GM19452 (cell line): ENCODE measurements at regions not wholly inside any gene's neighbourhood (a gene's known extent, or its start where the extent isn't known, plus 50 kb on each side); places are given as distances from the start of the nearest gene placed in this dataset.
"Not testable (repeated sequence)": the region's sequence is repeated elsewhere in the genome, so short reads cannot be mapped to it uniquely, and the experiment has no call there.

Experiments
- ATAC-seq: cut with Tn5 transposase; IDR thresholded peaks from one replicate; pipeline ENCODE4 v1.9.1; 2021; ENCODE audit not compliant: unreplicated experiment

DNA sequence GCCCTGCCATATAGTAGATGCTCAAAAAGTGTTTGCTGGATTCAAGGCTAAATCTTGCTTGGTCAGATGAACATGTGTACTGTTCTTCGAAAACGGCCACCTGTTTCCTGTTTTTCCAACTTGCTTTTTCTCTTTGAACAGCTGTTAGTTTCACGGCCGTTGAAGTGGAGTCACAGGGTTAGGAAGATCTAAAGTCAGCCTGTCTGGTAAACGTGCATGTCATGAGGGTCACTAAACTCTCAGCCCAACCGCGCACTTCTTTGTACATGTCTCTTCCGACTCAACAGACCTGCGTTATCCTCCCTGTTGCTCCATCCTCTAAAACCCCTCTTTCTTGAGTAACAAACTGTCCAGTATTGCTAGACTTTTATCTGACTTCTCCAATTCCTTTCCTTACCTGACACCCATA lies 93.2 kb upstream of the MAN1A1 start:
- ATAC-seq = peak; percentile 43

DNA sequence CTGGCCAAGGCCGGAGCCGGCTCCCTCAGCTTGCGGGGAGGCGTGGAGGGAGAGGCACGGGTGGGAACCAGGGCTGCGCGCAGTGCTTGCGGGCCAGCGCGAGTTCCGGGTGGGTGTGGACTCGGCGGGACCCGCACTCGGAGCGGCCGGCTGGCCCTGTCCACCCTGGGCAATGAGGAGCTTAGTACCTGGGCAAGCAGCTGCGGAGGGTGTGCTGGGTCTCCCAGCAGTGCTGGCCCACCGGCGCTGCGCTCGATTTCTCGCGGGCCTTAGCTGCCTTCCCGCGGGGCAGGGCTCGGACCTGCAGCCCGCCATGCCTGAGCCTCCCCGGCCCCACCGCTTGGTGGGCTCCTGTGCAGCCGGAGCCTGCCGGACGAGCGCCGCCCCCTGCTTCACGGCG lies 91.4 kb upstream of the MAN1A1 start:
- ATAC-seq = no peak

DNA sequence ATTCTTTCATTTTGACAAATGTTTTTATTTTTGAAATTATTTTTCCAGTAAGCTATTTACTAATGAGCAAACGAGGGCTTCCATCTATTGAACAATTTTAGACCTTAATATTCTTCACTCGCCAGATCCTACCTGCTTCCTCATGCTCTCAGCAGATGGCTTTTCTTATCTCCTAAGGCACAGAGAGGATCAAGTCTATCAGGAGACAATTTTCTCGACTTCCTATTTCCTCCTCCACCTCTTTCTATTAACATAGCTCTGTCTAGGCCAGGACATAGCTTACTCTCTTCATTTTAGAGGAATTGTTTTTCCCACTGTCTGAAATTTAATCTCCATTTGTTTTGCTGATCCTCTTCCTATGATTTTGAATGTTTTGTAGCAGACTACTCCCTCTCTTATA lies 87.0 kb upstream of the MAN1A1 start:
- no peak for ATAC-seq

DNA sequence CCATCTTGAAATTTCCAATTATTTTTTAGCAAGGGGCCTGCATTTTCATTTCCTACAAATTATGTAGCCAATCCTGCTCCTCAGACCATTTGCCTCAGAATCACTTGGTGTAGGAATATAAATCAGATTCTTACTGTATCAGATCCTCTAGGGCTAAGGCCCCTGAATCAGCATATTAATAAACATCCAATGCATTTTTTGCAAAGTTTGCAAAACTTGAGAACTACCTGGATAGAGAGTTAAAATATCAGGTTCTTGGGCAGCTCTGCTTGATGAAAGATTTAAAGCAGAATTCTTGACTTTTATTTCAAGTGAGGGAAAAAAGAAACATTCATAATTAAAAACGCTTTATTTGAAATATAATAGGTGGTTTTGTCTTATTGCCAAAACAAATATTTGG lies 82.2 kb upstream of the MAN1A1 start:
- ATAC-seq = no peak

DNA sequence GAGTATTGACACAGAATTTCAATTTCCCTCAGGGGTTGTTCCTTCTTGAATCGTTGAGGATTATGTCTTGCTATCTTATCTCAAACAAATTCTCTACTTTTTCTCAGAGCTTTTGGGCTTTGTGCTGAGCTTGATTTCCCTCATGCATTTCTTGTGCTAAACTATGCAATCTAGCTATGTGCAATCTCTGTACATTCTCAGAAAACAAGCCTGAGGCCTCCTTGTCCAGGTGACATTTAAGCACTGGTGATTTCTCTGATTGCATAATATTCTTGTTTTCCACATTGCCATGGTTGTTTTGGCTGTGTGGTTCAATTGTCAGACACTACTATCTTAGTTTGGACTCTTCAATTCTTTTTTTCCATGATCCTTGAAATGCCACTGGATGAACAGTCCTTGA lies 81.2 kb upstream of the MAN1A1 start:
- ATAC-seq = no peak

DNA sequence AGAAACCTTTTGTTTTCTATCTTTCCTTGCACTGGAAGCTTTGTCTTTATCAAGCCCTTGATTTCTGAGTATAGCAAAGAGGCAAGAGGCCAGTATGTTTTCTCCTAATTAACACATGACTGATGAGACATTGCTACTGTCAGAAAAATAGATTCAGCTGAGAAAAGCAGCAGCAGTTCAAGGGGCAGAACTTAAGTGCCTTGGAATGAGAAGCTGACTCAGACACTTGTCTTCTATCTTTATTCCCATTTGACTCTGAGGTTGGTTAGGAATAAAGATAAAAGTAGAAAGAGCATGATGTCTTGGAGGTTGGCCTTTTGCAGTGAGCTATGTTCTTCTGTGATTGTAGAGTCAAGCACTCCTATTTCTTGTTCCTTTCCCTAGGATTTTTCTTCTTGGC lies 79.1 kb upstream of the MAN1A1 start:
- no peak for ATAC-seq

DNA sequence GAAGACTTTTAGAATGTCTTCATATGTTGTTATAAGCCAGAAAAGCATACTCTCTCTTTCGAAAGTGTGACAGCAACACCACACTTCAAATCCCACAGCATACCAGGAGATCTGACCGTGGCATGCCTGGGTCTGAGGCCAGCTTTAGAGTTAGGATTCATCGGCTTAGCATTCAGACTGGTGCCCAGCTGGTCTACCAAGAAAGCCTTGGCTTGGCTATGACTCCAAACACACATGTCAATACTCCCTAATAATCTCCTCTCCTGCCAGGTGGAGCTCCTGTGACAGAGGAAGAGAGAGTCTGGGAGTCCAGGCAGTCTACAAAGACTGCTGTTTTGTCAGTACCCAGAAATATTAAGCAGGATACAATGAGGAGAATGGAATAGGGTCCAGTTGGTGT lies 77.1 kb upstream of the MAN1A1 start:
- no peak for ATAC-seq

DNA sequence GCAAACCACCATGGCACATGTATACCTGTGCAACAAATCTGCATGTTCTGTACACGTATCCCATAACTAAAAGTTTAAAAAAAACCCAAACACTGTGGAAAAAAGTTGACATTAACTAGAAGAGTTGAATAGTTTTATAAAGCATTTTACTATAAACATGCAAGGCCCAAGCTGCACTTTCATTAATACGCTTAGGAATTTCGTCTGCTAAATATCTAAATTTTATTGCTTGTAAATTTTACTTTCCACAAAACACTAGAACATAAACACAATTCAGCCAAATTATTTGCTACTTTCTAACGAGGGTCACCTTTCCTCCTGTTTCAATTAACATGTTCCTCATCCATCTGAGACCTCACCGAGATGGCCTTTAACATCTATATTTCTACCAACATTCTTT lies 74.4 kb upstream of the MAN1A1 start:
- ATAC-seq = no peak

DNA sequence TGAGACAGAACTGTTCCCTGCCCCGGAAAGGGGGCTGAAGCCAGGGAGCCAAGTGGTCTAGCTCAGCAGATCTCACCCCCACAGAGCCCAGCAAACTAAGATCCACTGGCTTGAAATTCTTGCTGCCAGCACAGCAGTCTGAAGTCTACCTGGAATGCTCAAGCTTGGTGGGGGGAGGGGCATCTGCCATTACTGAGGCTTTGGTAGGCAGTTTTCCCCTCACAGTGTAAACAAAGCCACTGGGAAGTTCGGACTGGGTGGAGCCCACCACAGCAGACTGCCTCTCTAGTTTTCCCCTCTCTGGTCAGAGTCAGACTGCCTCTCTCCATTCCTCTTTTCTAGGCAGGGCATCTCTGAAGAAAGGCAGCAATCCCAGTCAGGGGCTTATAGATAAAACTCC lies 68.5 kb upstream of the MAN1A1 start:
- ATAC-seq = not testable (repeated sequence)

DNA sequence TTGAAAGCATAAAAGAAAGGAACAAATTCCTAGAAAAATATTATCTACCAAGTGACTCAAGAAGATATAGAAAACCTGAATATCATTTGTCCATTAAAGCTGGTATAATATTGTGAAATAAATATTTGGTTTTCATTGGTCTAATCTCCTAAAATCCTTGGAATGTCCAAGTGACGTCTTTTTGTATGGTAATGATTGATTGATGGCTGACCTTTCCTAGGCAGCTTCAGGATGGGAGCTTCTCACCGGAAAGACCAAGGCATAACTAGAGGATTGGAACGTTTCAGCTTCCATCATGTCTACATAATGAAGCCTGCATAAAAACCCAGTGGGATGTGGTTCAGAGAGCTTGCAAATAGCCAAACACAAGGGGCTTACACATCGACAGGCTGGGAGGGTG lies 57.6 kb upstream of the MAN1A1 start:
- ATAC-seq = no peak

DNA sequence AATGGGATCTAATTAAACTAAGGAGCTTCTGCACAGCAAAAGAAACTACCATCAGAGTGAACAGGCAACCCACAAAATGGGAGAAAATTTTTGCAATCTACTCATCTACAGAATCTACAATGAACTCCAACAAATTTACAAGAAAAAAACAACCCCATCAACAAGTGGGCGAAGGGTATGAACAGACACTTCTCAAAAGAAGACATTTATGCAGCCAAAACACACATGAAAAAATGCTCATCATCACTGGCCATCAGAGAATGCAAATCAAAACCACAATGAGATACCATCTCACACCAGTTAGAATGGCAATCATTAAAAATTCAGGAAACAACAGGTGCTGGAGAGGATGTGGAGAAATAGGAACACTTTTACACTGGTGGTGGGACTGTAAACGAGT lies 55.6 kb upstream of the MAN1A1 start:
- ATAC-seq = not testable (repeated sequence)
